ENCODE measurements at regions not wholly inside any gene's neighbourhood (a gene's known extent, or its start where the extent isn't known, plus 50 kb on each side); places are given as distances from the start of the nearest gene placed in this dataset.
"Not testable (repeated sequence)": the region's sequence is repeated elsewhere in the genome, so short reads cannot be mapped to it uniquely, and the experiment has no call there.

DNA sequence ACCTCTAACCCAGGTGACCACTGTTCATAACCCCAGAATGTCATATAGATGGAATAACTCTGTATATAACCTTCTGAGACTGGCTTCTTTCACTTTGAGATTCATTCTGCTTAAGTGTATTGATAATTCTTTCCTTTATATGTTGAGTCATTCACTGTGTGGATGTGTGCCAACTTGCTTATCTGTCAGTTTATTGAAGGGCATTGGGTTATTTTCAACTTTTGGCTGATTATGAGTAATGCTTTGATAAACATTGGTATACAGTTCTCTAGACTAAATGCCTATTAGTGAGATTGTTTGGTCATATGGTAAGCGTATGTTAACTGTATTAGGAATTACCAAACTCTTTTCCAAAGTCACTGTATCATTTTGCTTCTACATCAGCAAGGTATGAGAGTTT, 453.4 kb upstream of the SPTLC3 start:
- no peak for ATAC-seq
- TF ChIP-seq ISL1 (CRISPR knock-in tag; IDR thresholded peaks at IDR 0.05) (peak; percentile 23; the same call in 1 of the 2 replicates), CSDC2 (CRISPR knock-in tag; IDR thresholded peaks at IDR 0.05) (no peak)

- ATAC-seq: not testable (repeated sequence)
Observed at GRCh38 chr20:12555849-12556248, 452.9 kb upstream of the SPTLC3 start.

DNA sequence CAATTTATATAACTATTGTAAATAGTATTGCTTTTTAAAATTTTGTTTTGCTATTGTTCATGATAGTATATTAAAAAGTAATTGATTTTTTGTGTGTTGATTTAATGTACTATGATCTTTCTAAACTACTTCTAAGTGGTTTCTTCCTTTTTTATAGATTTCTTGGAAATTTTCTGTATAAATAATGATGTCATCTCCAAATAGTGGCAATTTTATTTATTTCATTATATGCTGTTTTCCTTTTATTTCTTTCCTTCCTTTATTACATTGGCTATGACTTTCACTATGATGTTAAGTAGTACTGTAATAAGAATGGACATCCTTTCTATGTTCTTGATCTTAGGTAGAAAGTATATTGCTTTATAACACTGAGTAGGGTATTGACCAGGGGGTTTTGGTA, 451.5 kb upstream of the SPTLC3 start:
- TF ChIP-seq GLIS3 (CRISPR knock-in tag; IDR thresholded peaks at IDR 0.05) (no peak), CREB5 (CRISPR knock-in tag; IDR thresholded peaks at IDR 0.05; ENCODE audit: low read depth) (no peak), TCF4 (CRISPR knock-in tag; IDR thresholded peaks at IDR 0.05; ENCODE audit: borderline replicate concordance) (no peak), ISL1 (CRISPR knock-in tag; IDR thresholded peaks at IDR 0.05) (no peak), ZFP3 (CRISPR knock-in tag; IDR thresholded peaks at IDR 0.05) (no peak), PATZ1 (CRISPR knock-in tag; IDR thresholded peaks at IDR 0.05; ENCODE audit: borderline replicate concordance) (no peak), TOX (CRISPR knock-in tag; IDR thresholded peaks at IDR 0.05; ENCODE audit: borderline replicate concordance) (no peak), SNAI2 (CRISPR knock-in tag; IDR thresholded peaks at IDR 0.05) (no peak), POU6F1 (CRISPR knock-in tag; IDR thresholded peaks at IDR 0.05; ENCODE audit: borderline replicate concordance, low read depth) (no peak), ZNF8 (CRISPR knock-in tag; IDR thresholded peaks at IDR 0.05) (no peak), PPARA (CRISPR knock-in tag; IDR thresholded peaks at IDR 0.05; ENCODE audit: borderline replicate concordance) (no peak)
- ATAC-seq: no peak

GRCh38 chr20:12564979-12565378, 443.8 kb upstream of the SPTLC3 start:
- TF ChIP-seq ZFP30 (CRISPR knock-in tag; IDR thresholded peaks at IDR 0.05): no peak
- TF ChIP-seq, protein P1, sequence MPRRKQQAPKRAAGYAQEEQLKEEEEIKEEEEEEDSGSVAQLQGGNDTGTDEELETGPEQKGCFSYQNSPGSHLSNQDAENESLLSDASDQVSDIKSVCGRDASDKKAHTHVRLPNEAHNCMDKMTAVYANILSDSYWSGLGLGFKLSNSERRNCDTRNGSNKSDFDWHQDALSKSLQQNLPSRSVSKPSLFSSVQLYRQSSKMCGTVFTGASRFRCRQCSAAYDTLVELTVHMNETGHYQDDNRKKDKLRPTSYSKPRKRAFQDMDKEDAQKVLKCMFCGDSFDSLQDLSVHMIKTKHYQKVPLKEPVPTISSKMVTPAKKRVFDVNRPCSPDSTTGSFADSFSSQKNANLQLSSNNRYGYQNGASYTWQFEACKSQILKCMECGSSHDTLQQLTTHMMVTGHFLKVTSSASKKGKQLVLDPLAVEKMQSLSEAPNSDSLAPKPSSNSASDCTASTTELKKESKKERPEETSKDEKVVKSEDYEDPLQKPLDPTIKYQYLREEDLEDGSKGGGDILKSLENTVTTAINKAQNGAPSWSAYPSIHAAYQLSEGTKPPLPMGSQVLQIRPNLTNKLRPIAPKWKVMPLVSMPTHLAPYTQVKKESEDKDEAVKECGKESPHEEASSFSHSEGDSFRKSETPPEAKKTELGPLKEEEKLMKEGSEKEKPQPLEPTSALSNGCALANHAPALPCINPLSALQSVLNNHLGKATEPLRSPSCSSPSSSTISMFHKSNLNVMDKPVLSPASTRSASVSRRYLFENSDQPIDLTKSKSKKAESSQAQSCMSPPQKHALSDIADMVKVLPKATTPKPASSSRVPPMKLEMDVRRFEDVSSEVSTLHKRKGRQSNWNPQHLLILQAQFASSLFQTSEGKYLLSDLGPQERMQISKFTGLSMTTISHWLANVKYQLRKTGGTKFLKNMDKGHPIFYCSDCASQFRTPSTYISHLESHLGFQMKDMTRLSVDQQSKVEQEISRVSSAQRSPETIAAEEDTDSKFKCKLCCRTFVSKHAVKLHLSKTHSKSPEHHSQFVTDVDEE (CRISPR knock-in tag; IDR thresholded peaks at IDR 0.05): no peak
- no peak for TF ChIP-seq ESRRG (CRISPR knock-in tag; IDR thresholded peaks at IDR 0.05)
- no peak for TF ChIP-seq ARNTL (CRISPR knock-in tag; IDR thresholded peaks at IDR 0.05; ENCODE audit: borderline replicate concordance, low read depth)
- no peak for TF ChIP-seq PPARA (CRISPR knock-in tag; IDR thresholded peaks at IDR 0.05; ENCODE audit: borderline replicate concordance)
- no peak for TF ChIP-seq POU6F1 (CRISPR knock-in tag; IDR thresholded peaks at IDR 0.05; ENCODE audit: borderline replicate concordance, low read depth)
- no peak for TF ChIP-seq GLIS3 (CRISPR knock-in tag; IDR thresholded peaks at IDR 0.05)
- TF ChIP-seq ZNF8 (CRISPR knock-in tag; IDR thresholded peaks at IDR 0.05): no peak
- TF ChIP-seq SNAI2 (CRISPR knock-in tag; IDR thresholded peaks at IDR 0.05): no peak
- no peak for TF ChIP-seq ZC3H10 (CRISPR knock-in tag; IDR thresholded peaks at IDR 0.05)
- no peak for TF ChIP-seq CSRNP3 (CRISPR knock-in tag; IDR thresholded peaks at IDR 0.05)
- TF ChIP-seq BACH2 (CRISPR knock-in tag; IDR thresholded peaks at IDR 0.05; ENCODE audit: borderline replicate concordance): no peak
- TF ChIP-seq OSR1 (CRISPR knock-in tag; IDR thresholded peaks at IDR 0.05): no peak
- no peak for TF ChIP-seq ZFP3 (CRISPR knock-in tag; IDR thresholded peaks at IDR 0.05)
- TF ChIP-seq TCF4 (CRISPR knock-in tag; IDR thresholded peaks at IDR 0.05; ENCODE audit: borderline replicate concordance): no peak
- TF ChIP-seq ISL1 (CRISPR knock-in tag; IDR thresholded peaks at IDR 0.05): no peak
- TF ChIP-seq CSDC2 (CRISPR knock-in tag; IDR thresholded peaks at IDR 0.05): no peak
- TF ChIP-seq PATZ1 (CRISPR knock-in tag; IDR thresholded peaks at IDR 0.05; ENCODE audit: borderline replicate concordance): no peak
- no peak for TF ChIP-seq TOX (CRISPR knock-in tag; IDR thresholded peaks at IDR 0.05; ENCODE audit: borderline replicate concordance)
- TF ChIP-seq ZNF70 (CRISPR knock-in tag; IDR thresholded peaks at IDR 0.05): no peak

More at GRCh38 chr20:12564979-12565378, 443.8 kb upstream of the SPTLC3 start:
- ATAC-seq: no peak
